Loucy (cell line): ENCODE measurements at regions not wholly inside any gene's neighbourhood (a gene's known extent, or its start where the extent isn't known, plus 50 kb on each side); places are given as distances from the start of the nearest gene placed in this dataset.
A peak's percentile ranks its signal among the peaks of the same experiment; 100 is the strongest.
"Not testable (repeated sequence)": the region's sequence is repeated elsewhere in the genome, so short reads cannot be mapped to it uniquely, and the experiment has no call there.

Source experiments
- H2AFZ ChIP-seq: fragments of 200-600 bp; sonication (generic); 2 replicates; pipeline ENCODE4 v1.6.0; 2016; ENCODE audit warnings: antibody characterized with exemption, mild to moderate bottlenecking, low read length, moderate library complexity
- H3F3A ChIP-seq: fragments of 200-600 bp; 2 replicates; pipeline ENCODE4 v1.6.0; 2016; ENCODE audit warnings: antibody characterized with exemption, low read depth, mild to moderate bottlenecking
- H3K27me3 ChIP-seq: fragments of 200-600 bp; sonication (generic); 2 replicates; pipeline ENCODE4 v1.6.1; 2014; ENCODE audit warnings: low read length, mild to moderate bottlenecking; ENCODE audit not compliant: insufficient read depth, poor library complexity, severe bottlenecking
- H3K36me3 ChIP-seq: fragments of 200-600 bp; sonication (generic); 2 replicates; pipeline ENCODE4 v1.6.1; 2016; ENCODE audit warnings: low read length; ENCODE audit not compliant: insufficient read depth
- H3K4me1 ChIP-seq: fragments of 200-600 bp; sonication (generic); 2 replicates; pipeline ENCODE4 v1.5.1; 2014; ENCODE audit warnings: low read length, mild to moderate bottlenecking; ENCODE audit not compliant: insufficient read depth, poor library complexity, severe bottlenecking
- H3K4me2 ChIP-seq: fragments of 200-600 bp; sonication (generic); 2 replicates; pipeline ENCODE4 v1.6.0; 2014; ENCODE audit warnings: antibody characterized with exemption, low read length, low read depth, mild to moderate bottlenecking; ENCODE audit not compliant: poor library complexity, severe bottlenecking
- H3K4me3 ChIP-seq: fragments of 200-600 bp; sonication (generic); 2 replicates; pipeline ENCODE4 v1.5.1; 2014; ENCODE audit warnings: low read length, mild to moderate bottlenecking, mixed read lengths; ENCODE audit not compliant: poor library complexity, severe bottlenecking
- H3K79me2 ChIP-seq: fragments of 200-600 bp; sonication (generic); 2 replicates; pipeline ENCODE4 v1.6.1; 2014; ENCODE audit warnings: low read length; ENCODE audit not compliant: insufficient read depth
- H3K9ac ChIP-seq: fragments of 200-600 bp; sonication (generic); 2 replicates; pipeline ENCODE4 v1.6.0; 2014; ENCODE audit warnings: mild to moderate bottlenecking, low read depth, low read length, moderate library complexity; ENCODE audit not compliant: poor library complexity, severe bottlenecking
- H3K9me2 ChIP-seq: fragments of 200-600 bp; sonication (generic); replicated peaks from 2 replicates; pipeline ENCODE4 v1.6.1; 2016; ENCODE audit warnings: low read depth, low read length, mixed read lengths
- H3K9me3 ChIP-seq: fragments of 200-600 bp; sonication (generic); 2 replicates; pipeline ENCODE4 v1.6.1; 2014; ENCODE audit warnings: mild to moderate bottlenecking, antibody characterized with exemption, low read length, low read depth; ENCODE audit not compliant: insufficient read depth
- H4K20me1 ChIP-seq: fragments of 200-600 bp; sonication (generic); 2 replicates; pipeline ENCODE4 v1.6.0; 2014; ENCODE audit warnings: antibody characterized with exemption, low read length, mild to moderate bottlenecking; ENCODE audit not compliant: insufficient read depth, poor library complexity, severe bottlenecking
- CTCF ChIP-seq: fragments of 200-600 bp; sonication (generic); conservative IDR thresholded peaks from 2 replicates; pipeline ENCODE4 v1.5.1; 2014; ENCODE audit warnings: mild to moderate bottlenecking, antibody characterized with exemption, low read length
- EZH2phosphoT487 ChIP-seq: fragments of 200-600 bp; IDR thresholded peaks from 2 replicates; pipeline ENCODE4 v1.6.1; 2018; ENCODE audit warnings: antibody characterized with exemption, mild to moderate bottlenecking, moderate library complexity, borderline replicate concordance

GRCh38 chrX:98897191-98897590 lies 1512.9 kb downstream of the PCDH19 start:
- Histone ChIP-seq H4K20me1 (no peaks in the 10 kb centered on the region), H3F3A (no peaks in the 10 kb centered on the region), H3K9me3 (no peaks in the 10 kb centered on the region), H2AFZ (no peak overlapping the region), H3K36me3 (no peaks in the 10 kb centered on the region), H3K9me2 (no peaks in the 10 kb centered on the region), H3K9ac (no peak overlapping the region), H3K4me3 (no peak overlapping the region), H3K79me2 (no peaks in the 10 kb centered on the region), H3K4me2 (no peak overlapping the region), H3K4me1 (no peaks in the 10 kb centered on the region), H3K27me3 (no peaks in the 10 kb centered on the region)
- TF ChIP-seq EZH2phosphoT487 (no peak), CTCF (no peak)

GRCh38 chrX:98850639-98851038 lies 1559.4 kb downstream of the PCDH19 start:
- not testable (repeated sequence) for H3K9me3 ChIP-seq, H3K36me3 ChIP-seq, H3K4me3 ChIP-seq, H3K9ac ChIP-seq, H3K27me3 ChIP-seq, H3K4me2 ChIP-seq, H4K20me1 ChIP-seq, H2AFZ ChIP-seq, H3K9me2 ChIP-seq, H3K4me1 ChIP-seq, H3K79me2 ChIP-seq, H3F3A ChIP-seq
- peak; percentile 37 for TF ChIP-seq CTCF
